Ishikawa (cell line): ENCODE measurements at regions not wholly inside any gene's neighbourhood (a gene's known extent, or its start where the extent isn't known, plus 50 kb on each side); places are given as distances from the start of the nearest gene placed in this dataset.

Experiments used
- CEBPB ChIP-seq: IDR thresholded peaks from 2 replicates; pipeline ENCODE4 v1.6.1; 2012
- CREB1 ChIP-seq: IDR thresholded peaks from 2 replicates; pipeline ENCODE4 v1.6.1; 2012; ENCODE audit warnings: low read depth
- EGR1 ChIP-seq: IDR thresholded peaks from 2 replicates; pipeline ENCODE4 v1.6.1; 2012
- EP300 ChIP-seq: IDR thresholded peaks from 2 replicates; pipeline ENCODE4 v1.6.1; 2012; ENCODE audit warnings: borderline replicate concordance
- FOXM1 ChIP-seq: IDR thresholded peaks from 2 replicates; pipeline ENCODE4 v1.6.1; 2012; ENCODE audit warnings: low read depth, borderline replicate concordance
- MAX ChIP-seq: IDR thresholded peaks from 2 replicates; pipeline ENCODE4 v1.6.1; 2012
- NFIC ChIP-seq: IDR thresholded peaks from 2 replicates; pipeline ENCODE4 v1.6.1; 2012
- RAD21 ChIP-seq: IDR thresholded peaks from 2 replicates; pipeline ENCODE4 v1.6.1; 2012; ENCODE audit warnings: low read depth
- REST ChIP-seq: IDR thresholded peaks from 2 replicates; pipeline ENCODE4 v1.6.1; 2012; ENCODE audit warnings: low read depth, mild to moderate bottlenecking
- TAF1 ChIP-seq: IDR thresholded peaks from 2 replicates; pipeline ENCODE4 v1.6.1; 2012; ENCODE audit warnings: low read depth, mild to moderate bottlenecking
- TCF12 ChIP-seq: IDR thresholded peaks from 2 replicates; pipeline ENCODE4 v1.6.1; 2012; ENCODE audit warnings: low read depth
- TEAD4 ChIP-seq: IDR thresholded peaks from 2 replicates; pipeline ENCODE4 v1.6.1; 2012
- USF1 ChIP-seq: IDR thresholded peaks from 2 replicates; pipeline ENCODE4 v1.6.1; 2012
- YY1 ChIP-seq: IDR thresholded peaks from 2 replicates; pipeline ENCODE4 v1.6.1; 2012; ENCODE audit warnings: low read depth
- ZBTB7A ChIP-seq: IDR thresholded peaks from 2 replicates; pipeline ENCODE4 v1.6.1; 2012; ENCODE audit warnings: low read depth

- TF ChIP-seq NFIC (no peak), TCF12 (no peak), MAX (no peak), TEAD4 (no peak), EGR1 (no peak), ZBTB7A (no peak), YY1 (no peak), EP300 (no peak), RAD21 (no peak), CREB1 (no peak), TAF1 (no peak), REST (no peak), FOXM1 (no peak), USF1 (no peak)
These were observed 224.4 kb upstream of the HTR2A start for GRCh38 chr13:47121092-47121763.

- TF ChIP-seq EGR1 (no peak), TEAD4 (no peak), YY1 (no peak), CREB1 (no peak), TCF12 (no peak), ZBTB7A (no peak), MAX (no peak), TAF1 (no peak), EP300 (no peak), REST (no peak), RAD21 (no peak), CEBPB (no peak)
These were observed 223.4 kb upstream of the HTR2A start for GRCh38 chr13:47120282-47120681.

GRCh38 chr13:47119575-47120235 is 222.9 kb upstream of the HTR2A start:
- TF ChIP-seq TAF1: no peak
- no peak for TF ChIP-seq FOXM1
- no peak for TF ChIP-seq RAD21
- TF ChIP-seq EP300: no peak
- no peak for TF ChIP-seq TEAD4
- TF ChIP-seq REST: no peak
- no peak for TF ChIP-seq EGR1
- TF ChIP-seq MAX: no peak
- no peak for TF ChIP-seq CREB1
- TF ChIP-seq YY1: no peak
- no peak for TF ChIP-seq CEBPB
- TF ChIP-seq NFIC: no peak
- TF ChIP-seq USF1: no peak
- TF ChIP-seq TCF12: no peak
- TF ChIP-seq ZBTB7A: no peak

- no peak for TF ChIP-seq TAF1
- TF ChIP-seq YY1: no peak
- TF ChIP-seq CREB1: no peak
- no peak for TF ChIP-seq ZBTB7A
- no peak for TF ChIP-seq TCF12
These were observed 220.4 kb upstream of the HTR2A start for GRCh38 chr13:47117268-47117667.

- no peak for TF ChIP-seq MAX
- TF ChIP-seq CEBPB: no peak
- TF ChIP-seq TAF1: no peak
- no peak for TF ChIP-seq ZBTB7A
- no peak for TF ChIP-seq EP300
- no peak for TF ChIP-seq NFIC
- TF ChIP-seq FOXM1: no peak
These were observed 217.2 kb upstream of the HTR2A start for GRCh38 chr13:47114030-47114429.
